Activated CD4-positive, alpha-beta T cell treated with anti-CD3 and anti-CD28 coated beads, Interleukin-2, amount 50 U/mL, for 24 hours (primary cell): ENCODE measurements at regions not wholly inside any gene's neighbourhood (a gene's known extent, or its start where the extent isn't known, plus 50 kb on each side); places are given as distances from the start of the nearest gene placed in this dataset.

Source experiments
- DNase-seq, 2 donors: peaks; one replicate each; pipeline ENCODE4 v3.0.0-alpha.2; 2020; ENCODE audit warnings: low read depth in 1 of 2, low spot score in 1 of 2

DNA sequence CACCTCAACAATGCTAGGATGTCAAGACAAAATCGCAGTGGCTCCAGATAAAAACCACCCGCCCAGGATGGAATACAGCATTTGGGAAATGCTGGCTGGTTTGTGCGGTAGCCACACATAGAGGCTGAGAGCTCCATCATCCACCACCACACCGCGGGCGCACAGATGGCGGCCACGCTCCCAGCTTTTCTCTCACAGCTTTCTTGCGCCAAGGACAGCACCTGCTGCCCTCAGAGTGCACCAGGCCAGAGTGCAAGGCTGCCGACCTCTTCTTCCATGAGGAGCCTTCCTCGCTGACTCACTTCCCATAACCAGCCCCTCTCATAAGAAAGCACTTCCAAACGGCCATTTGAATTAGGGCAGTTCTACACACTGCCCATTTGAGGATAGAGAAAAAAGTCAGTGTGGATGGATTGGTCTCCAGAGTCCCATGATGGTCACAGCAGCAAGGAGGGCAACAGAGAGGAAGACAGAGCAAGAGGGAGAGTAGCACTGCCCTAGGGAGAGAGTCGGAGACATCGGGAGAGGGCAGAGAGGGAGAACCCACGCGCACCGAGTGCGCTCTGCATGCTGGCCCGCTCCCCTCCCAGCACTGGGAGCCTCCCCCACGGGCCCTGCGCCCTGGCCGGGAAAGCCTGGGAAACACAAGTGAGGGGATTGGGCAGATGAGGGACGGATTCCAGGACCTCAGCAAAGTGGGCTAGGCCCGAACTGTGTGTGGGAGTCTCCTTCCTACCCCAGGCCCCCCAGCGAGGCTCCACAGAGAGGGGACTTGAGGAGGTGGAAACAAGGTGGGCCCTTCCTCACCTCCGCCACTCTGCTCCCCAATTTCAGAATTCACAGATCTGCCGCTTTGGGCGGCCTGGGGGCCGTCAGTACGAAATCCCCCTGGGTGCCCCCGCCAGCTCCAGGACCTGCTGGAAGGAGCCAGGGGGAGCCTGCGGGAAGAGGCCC lies 156.9 kb downstream of the USP12 start:
- no peak for DNase-seq

DNA sequence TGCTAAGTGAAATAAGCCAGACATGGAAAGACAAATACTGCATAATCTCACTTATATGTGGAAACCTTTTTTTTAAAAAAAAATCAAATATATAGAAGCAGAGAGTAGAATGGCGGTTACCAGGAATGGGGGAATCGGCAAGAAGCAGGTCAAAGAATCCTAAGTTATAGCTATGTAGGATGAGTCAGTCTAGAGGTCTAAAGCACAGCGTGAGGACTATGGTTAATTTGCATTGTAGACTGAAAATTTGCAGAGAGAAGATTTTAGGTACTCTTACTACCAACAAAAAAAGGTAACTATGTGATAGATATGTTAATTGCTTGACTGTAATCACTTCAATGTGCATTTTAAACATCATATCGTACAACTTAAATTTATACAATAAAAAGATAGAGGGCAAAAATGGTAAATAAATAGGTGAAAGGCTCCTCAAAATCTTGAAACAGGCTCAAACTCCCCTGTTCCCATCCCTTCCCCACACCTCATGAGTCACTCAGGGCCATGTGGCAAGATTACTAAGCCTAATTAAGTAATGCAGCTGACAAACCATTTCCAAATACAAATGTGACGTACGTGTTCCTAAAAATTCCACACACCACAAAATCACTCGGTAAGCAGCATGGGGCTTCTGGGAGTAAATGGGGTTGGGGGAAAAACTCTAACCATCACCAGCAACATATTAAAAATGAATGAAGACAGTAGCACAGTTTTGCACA lies 159.0 kb downstream of the USP12 start:
- no peak for DNase-seq

DNA sequence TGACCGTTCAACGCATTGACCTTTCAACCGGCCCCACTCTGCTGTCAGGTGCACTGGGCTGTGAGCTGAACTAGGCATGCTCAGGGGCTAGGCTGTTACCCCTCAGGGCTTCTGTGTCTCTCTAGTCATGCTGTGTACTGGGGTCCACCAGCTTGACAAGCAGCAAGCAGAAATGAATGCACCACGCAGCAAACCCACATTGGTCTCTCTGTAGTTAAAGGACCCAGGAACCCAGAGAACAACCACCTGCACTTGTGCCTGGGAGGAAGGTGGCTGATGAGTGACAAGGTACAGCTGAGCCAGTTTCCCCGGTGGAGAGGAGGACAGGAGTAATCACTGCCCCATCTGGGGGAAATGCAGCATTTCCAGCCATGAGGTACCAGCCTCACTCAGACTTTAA lies 159.9 kb downstream of the USP12 start:
- no peak for DNase-seq

DNA sequence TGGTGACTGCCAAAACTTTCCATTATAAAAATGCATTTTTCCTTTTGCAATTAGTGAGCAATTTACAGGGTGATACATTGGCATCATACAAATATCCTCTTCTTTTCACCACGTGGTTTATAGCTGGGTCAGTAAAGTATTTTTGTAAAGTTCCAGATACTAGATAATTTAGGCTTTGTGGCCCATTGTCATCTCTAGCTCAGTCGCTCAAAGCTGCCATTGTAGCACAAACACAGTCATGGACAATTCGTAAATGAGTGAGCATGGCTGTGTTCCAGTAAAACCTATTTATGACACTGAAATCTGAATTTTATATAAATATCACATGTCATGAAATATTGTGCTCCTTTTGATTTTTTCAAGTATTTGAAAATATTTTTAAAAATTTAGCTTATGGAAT lies 162.9 kb downstream of the USP12 start:
- no peak for DNase-seq

DNA sequence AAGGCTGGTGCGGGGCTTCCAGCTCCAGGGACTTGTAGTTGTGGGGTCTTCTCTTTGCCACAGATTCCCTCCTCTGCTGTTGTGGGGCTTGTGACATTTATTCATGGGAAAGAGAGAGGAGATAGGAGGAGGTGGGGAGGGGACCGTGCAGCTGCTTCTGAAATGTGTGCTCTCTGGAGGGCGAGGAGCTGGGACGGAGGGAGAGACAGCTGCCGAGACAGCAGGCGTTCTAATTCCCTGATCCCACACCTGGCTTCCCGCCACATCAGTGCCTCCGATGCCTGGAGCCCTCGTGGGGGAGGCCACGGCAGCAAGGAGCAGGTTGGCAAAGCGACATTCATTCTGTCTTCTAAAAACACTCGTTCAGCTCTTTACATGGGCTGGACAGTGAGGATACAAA lies 164.4 kb downstream of the USP12 start:
- DNase-seq = no peak

DNA sequence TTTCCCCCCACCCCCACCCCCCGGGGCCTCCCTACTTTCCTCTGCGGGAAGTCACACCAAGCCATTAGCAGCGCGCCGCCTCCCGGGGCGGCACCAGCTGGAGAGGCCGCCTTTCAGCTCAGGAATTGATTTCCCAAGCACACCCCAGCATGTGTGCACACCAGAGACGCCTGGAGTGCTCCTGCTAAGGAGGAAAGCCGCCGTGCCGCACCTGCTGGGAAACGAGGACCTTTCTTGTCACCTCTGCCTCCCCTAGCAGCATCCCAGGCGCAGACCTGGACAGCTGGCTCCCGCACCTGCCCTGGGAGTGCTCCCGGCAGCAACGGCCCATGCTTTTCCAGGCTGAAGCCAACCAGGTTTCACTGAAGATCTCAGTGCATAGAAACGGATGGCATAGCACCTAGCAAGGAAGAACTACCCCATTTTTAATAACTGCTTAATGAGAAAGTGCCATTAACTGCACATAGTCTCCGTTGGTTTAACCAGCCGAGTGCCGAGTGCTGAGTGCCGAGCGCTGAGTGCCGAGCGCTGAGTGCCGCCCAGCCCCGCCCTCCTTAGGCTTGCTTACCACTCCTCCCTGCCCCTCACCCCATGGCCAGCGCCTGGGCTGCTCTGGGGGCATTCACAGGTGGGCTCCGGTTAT lies 165.0 kb downstream of the USP12 start:
- DNase-seq = no peak

DNA sequence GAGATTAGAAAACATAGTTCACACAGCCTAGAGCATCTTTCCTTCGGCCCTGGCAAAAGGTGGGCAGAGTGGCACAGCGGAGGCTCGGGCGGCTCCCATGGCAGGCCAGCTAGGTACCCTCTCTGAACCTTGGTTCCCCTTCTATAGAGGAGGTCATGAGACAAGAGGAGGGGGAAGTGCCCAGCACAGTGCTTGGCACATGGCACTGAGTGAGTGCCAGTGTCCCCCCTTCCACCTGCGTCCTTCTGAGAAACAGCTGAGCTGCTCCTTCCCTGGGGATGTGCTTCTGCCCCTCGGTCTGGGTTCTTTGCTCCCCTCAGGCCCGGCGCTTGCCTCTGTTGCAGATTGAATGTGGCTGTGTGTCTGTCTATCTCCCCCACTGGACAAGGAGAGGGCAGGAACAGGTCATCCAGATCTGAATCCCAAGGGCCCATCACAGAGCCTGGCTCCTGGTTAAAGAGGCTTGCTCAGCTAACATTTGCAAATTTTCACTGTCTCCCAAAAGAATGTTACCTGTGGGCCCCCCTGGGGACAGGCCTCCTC lies 165.6 kb downstream of the USP12 start:
- DNase-seq = no peak

DNA sequence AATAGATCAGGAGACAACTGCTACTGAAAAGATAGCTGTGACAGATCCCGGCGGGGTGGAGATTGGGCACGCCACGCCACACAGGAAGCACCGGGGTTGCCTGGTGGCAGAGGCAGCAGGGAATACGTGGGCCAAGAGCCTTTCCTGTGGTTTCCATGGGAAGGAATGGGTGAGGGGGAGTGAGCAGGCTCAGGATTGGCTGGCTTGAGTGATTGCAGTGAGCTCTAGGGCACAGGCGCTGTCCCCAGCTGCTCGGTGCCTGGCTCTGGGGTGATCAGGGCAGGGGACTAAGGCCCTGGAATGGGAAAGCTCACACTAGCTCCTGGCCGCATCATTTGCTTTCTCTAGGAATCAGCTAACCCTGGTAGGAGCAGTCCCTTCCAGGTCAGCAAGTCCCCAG lies 166.1 kb downstream of the USP12 start:
- DNase-seq = no peak

DNA sequence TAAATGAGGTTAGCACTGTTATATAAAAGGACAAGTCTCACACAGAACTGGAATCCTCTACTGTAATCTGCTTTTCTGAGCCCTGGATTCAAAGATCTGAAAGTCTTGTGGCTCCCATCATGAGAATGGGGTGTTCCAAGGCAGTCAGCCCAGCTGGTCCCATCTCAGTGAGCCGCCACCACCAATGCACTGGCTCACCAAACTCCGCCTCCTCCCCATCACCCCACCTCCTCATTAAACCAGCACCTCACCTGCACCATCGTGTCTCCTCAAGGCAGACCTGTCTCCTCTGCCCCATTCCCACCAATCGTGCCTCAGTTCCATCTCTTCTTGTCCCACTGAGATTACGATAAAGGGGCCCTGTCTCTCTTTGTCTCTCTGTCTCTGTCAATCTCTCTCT lies 166.7 kb downstream of the USP12 start:
- DNase-seq = no peak

DNA sequence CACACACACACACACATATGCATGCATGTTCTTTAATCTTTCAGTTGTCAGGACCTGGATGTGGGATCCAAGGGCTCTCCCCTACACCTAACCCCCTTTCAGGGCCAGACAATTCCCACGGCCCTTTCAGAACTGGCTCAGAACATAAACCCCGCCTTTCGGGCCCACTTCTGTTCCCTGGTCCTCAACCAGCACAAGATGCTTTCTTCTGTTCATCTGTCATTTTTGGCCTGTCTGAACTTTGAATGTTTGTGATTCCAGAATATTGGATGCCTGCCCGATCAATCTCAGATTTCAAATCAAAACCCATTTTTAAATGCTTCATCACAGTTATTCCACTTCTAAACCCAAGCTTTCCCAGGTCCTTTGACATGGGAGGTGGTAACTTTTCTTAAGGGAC lies 167.3 kb downstream of the USP12 start:
- no peak for DNase-seq

DNA sequence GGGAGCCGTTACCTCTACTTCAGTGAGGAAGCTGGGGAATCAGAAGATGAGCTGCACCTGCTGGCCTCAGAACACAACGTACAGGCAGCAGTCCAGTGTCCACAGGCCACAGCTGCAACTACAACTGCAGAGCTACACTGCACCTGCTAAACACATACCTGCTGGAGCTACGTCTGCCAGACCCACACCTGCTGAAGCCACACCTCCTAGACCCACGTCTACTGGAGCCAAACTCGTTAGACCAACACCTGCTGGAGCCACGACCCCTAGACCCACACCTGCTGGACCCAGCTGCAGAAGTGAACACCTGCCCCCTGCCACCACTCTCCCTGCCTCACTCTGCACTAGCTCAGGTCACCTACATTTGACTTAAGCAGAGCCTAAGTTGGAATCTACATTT lies 169.9 kb downstream of the USP12 start:
- DNase-seq = no peak

DNA sequence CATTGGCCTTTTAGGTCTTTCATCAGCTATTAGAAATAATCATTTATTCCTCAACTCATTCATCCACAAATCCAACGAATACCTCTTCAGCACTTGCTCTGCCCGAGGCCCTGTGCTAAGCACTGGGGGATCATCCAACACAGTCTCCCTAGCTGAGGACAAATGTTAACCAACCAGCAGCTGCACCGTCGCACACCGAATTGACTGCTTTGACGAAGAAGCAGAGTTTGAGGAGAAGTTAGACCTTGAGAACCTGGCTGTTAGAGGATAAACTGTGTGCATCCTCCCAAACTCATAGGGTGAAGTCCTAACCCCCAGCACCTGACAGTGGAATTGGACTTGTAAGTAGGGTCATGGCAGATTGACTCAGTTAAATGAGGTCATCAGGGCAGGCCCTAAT lies 170.9 kb downstream of the USP12 start:
- no peak for DNase-seq

DNA sequence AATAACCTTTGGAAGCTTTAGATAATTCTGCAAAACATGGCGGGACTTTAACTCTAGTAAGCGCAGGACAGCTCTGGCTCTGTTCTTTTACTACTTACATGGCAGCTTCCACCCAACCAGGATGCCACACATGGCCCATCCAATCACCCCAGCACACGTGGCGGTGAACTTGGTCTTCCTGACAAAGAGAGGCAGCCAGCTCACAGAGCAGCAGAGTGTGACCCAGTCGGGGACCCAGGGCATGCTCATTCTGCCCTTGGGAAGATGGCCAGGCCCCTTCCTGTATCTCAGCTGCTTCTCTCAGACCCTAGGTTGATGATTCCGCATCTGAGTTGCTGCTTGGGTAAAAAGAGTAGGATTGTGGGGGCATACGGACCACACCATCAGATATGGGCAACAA lies 172.1 kb downstream of the USP12 start:
- DNase-seq = no peak

DNA sequence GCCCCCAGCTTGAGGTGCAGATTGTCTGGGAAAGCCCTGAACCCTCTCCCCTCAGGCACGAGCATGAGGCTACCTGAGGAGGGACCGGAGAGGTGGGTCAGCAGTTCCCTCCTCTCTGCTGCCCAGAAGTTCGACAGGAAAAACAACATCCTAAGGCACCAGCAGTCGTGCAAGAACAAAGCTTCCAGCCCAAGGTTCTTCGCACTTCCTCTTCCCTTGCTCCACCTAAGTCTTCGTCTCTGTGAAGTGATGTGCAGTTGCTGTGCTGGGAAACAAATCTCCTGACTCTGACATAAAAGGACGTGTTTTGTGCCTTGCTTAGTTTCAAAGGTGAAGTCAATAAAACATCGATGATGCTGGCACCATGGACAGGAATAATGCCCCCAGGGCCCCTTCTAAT lies 173.3 kb downstream of the USP12 start:
- DNase-seq = no peak

DNA sequence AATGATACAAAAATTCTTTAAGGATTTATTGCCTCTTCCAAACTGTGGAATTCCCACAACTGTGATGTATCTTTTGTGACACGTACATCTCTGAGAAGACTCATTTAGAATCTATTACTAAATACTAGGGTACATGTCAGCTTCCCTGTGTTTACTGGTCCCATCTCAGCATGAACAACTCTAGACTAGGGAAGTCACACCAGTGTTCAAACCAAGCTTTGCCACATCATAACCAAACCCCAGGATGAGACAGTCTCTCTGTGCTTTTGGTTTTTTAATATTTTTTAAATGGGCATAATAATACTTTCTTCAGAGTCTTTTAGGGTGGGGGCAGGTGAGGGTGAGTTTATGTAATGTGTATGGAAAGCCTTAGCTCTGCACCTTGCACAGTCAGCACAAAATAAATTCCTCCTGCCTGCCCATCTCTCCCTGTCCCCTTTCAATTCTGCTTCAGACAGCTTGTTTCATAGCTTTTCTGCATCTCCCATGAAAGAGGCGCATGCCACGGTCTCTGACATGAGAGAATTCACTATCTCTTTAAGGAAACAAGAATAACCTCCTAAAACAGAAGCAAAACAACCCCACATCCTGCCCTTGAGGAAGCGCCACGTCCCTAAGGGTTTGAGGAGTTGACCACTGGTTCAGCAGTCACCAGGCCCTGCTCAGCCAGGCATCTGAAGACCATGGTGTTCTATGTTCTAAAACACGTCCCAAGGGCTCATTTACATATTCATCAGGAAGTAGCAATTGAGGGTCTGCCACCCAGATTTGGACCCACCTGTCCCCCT lies 174.5 kb downstream of the USP12 start:
- DNase-seq = no peak

DNA sequence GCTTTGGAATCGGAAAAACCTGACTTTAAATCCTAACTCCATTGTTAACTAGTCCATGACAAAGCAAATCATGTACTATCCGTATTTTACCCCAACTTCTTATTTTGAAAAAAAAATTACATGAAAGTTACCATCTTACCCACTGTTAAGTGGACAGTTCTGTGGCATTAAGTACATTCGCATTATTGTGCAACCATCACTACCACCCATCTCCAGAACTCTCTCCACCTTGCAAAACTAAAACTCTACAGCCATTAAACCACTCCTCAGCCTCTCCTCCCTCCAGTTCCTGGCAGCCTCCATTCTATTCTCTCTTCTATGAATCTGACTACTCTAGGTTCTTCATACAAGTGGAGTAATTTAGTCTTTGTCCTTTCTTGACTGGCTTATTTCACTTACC lies 176.5 kb downstream of the USP12 start:
- no peak for DNase-seq

DNA sequence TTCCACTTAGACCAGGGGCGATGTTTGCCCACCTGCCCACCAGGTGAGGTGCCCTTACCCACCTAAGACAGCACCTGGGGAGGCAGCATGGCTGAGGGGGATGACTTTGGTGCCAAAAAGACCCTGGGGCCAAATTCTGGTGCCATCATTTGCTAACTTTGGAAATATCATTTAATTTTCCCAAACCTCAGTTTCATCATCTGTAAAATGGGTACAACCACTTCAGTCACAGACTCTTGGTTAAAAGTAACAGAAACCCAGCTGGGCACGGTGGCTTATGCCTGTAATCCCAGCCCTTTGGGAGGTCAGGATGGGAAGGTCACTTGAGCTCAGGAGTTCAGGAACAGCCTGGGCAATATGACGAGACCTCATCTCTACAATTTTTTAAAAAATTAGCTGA lies 177.8 kb downstream of the USP12 start:
- no peak for DNase-seq

DNA sequence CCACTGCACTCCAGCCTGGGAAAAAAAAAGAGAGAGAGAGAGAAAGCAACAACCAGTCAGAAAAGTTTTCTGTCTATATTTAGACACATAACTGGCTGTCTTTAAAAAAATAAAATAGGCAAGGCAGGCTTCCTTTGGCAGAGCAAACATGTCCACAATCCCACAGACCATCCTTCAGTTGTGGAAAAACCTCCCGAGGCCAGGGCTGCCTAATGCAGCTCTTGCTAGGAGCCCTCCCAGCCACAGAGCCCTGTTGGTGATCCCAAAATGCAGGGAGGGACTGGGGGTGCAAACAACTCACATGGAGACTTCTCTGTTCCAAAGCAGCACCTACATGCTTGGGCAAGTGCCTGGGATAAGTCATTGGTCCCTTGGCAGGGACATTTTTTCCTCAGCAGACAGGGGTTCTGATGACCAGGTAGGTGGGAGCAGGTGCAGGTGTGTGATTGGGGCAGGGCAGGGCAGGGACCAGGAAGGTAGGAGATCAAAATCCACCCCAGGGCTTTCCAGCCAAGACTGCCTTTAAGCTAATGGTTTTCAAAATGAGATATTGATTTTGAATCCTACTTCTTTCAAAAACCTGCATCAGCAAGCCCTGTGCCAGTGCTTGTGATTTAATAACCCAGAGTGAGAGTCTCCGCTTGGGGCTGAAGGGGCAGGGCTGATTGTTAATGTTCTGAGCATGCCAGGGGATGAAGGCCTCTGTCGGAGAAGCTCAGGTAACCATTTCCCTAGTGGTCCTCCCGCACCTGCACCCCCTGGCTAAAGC lies 178.5 kb downstream of the USP12 start:
- no peak for DNase-seq

DNA sequence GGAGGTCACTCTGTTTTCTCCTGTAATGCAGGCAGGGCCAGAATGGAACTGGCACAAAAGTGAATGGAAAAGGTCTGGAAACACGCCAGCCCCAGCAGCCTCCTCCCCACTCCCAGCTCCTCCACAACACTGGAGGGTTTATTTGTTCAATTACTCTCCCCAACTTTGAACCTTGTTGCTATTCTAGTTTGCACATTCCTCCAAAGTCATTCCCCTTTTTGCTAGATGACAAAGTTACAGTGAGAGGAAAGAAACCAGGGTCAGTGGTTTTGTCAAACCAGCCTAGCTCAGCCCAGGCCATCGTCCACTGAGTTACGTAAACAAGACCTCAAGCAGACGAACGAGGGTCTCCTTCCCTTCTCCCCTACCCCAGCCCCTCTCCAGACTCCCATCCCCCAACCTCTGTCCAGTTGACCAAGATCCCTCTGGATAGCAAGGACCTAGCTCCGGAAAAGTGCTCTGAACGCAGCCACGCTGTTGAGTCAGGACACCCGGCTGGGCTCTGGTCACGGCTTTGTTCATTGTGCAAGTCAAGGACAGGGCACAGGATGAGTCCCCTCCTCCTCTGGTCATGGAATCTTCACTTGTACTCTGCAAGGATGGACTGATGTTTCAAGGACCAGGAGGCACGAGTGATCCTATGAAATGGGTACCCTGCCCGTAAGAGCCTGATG lies 180.0 kb downstream of the USP12 start:
- DNase-seq = no peak
